G401.6 (cell line): ENCODE measurements at regions not wholly inside any gene's neighbourhood (a gene's known extent, or its start where the extent isn't known, plus 50 kb on each side); places are given as distances from the start of the nearest gene placed in this dataset.
"Not testable (repeated sequence)": the region's sequence is repeated elsewhere in the genome, so short reads cannot be mapped to it uniquely, and the experiment has no call there.

Experiments used
- FAIRE-seq: peaks from 2 replicates; lab custom pipeline; 2012; peaks lifted over from hg19 to GRCh38; lab: Jason Lieb, UNC

DNA sequence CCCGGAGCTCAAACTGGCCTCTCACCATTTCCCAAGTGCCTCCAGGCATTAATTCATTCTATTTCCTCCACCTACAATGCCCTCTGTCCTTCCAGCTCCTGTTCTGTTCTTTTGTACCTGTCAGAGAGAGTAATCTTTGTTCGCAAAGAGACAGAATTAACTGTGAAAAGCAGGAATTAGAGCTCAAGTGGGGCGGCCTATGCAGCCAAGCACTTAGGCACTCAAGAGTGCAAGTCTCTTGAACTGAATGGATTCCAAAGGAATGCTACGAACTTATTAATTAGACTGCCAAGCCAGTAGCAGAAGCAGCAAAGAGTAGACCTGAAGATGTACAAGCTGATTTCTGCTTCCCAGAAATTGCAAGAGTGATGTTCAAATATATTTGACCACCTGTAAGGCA is 338.3 kb upstream of the AUTS2 start:
- FAIRE-seq = no peak

DNA sequence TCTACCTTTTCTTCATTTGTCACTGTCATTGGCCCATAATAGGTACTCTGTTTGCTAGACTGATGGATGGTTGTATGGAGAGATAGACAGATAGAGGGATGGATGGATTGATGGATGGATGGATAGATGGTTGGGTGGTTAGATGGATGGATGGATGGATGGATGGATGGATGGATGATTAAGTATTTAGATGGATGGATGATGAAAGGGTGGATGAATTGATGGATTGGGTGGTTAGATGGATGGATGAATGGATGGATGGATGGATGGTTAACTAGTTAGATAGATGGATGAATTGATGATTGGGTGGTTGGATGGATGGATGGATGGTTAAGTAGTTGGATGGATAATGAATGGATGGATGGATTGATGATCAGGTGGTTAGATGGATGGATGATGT is 334.7 kb upstream of the AUTS2 start:
- no peak for FAIRE-seq

DNA sequence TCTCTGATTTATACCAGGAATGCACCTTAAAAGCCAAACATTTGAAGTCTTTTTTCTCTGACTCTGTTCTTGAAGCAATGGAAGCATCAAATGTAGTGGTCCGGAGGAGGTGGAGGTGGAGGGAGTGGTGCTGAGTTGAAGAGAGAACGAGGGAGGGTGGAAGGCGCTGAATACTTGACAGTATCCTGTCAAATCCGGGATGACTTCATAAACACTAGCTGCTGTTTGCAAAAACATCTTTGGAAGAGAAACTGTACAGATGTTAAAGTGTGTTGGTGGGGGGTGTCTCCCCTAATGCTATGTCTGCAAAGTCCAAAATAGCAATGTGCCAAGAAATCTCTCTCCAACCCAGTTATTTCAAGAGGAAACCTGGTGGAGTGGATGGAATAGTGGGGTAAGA is 328.5 kb upstream of the AUTS2 start:
- FAIRE-seq = no peak

DNA sequence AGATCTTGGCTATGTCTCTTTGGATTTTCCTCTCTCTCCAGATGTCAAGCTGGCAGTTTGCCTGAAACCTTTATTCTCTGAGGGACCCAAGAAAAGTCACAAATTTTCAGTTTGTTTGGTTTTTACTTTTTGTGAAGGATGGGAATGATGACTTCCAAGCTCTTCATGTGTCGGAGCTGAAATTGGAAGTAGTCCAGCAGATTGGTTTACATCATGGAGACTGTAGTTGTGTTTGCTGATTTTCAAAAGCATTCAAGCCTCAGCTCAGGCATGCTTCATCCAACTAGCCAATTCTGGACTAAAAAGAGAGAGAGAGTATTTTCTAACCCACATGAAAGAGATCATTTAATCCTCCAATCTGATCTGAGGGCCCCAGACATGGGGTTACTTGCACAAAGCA is 326.2 kb upstream of the AUTS2 start:
- FAIRE-seq = no peak

DNA sequence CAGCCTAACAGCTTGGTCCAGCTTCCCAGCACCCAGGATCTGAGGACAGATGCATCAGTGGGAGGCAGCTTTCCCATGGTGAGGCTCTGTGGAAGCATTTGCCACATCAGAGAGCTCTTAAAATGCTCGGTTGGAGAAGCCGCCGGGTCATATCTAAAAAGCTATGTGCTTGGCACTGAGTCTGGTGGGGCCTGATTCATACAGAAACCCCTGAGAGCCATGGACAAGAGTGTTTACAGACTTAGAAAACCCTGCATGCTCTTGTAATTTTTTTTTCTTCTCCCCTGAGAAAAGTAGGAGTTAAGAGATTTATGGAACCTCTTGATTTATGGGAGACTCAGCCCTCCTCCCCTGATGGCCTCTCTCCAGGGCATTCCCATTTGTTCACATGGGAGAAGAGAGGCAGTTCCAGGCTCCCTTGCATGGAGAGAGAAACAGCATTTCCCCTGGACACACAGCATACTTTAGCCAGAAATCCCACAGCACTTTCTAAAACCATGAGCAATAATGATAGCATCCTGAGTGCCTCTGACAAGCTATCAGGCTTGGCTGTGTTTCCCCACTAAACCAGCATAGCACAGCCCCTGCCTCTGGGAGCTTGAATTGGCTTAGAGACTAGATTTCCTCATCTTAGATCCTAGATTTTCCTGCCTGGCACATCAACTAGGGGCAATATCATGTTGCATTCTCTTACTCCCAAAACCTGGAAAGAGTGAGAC is 322.1 kb upstream of the AUTS2 start:
- no peak for FAIRE-seq

DNA sequence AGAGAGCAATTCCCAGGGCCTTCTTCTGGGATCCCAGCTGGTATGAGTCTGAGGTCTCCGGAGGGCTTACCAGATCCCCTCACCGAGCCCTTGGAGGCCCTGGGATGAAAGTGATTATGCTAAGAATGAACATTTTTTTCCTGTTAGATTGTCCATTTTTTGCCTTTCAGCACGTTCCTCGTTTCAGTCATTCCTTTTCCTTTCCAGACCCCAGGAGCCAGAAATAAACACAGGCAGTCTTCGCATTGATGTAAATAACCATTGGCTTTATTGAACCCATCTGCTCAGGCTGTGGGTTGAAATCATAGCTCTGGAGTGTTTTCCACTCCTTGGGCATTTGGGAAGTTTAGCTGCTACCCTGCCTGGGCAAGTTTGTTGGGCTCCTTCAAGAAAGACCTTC is 320.9 kb upstream of the AUTS2 start:
- FAIRE-seq = no peak

DNA sequence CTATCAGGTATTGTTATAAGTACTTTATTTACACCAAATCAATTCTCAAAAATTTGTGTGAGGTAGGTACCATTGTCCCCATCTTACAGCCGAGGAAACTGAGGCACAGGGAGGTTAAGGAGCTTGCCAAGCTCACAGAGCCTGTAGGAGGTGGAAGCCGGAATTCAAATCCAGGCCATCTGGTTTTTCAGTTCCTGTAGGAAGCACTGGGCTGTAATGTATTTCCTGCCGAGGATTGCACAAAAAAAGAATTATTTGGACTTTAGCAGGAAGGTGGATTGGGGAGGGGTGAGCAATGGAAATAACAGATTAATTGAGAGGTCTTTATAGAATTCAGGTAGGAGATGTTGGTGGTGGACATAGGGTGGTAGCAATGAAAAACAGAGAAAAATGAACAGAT is 315.3 kb upstream of the AUTS2 start:
- FAIRE-seq = no peak

DNA sequence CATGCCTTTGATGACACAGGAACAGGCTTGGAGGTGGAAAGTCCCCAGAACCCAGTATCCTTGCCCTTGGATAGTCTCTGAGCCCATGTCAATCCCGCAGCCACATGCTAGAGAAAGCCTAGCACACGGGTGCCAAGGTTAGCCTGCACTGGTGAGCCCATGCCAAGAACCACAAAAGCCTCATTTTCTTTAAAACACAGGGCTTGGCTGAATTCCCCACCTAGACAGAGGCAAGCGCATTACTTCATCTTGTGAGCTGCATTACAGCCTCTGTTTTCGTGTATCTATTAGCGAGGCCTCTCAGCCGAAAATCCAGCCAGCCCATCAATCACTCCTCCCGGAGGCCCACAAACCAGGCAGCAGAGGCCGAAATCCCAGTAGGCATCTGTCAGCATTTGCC is 314.9 kb upstream of the AUTS2 start:
- FAIRE-seq = no peak

DNA sequence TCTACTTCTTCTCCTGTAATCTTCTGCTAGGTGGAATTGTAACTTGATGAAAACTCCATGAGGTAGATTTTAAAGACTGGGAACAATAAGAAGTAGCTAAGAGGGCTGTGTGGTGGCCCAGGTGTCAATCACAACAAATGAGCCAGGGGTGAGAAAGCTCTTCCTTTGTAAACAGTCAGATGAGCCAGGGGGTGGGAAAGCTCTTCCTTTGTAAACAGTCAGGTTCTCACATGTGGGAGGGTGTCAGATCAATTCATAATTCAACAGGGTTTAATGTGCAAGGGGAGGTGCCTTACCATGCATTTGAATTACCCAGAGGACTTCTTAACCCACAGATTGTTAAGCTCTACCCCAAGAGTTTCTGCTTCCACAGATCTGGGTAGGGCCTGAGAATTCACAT is 312.4 kb upstream of the AUTS2 start:
- FAIRE-seq = no peak

DNA sequence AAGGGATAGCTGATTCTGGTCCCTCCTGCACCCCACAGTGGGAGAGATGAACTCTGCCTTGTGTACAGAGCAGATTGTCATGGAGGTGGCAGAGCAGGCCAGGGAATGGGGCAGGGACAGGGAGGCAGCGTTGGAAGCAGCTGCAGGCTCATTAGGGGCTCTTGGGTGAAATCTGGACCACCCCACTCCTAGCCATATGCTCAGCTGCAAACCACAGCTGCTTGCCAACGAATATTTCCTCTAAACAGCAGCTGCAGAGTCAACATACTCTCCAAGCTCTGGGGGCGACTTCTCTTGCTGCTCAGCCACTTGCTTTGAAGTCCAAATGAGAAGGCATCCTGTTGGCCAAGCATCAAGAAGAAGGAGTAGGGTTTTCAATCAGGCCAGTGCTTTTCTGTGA is 302.3 kb upstream of the AUTS2 start:
- FAIRE-seq = no peak

DNA sequence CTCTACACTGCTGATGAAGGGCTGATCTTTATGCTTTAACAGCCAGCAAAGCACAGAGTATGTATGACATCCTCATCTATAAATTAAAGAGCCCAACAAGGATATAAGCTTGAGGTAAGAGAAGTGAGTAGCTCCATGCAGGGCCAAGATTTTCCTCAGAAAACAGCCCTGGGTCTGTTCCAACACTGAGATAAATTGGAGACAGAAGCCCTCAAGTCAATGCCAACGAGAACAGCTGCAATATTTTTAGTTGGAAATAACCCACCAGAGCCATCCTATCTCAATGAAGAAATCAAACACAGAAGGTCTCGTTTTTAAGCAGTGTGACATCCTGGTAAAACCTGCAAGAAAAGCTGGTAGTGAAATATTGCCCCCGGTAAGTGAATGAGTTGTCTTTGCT is 297.0 kb upstream of the AUTS2 start:
- no peak for FAIRE-seq

DNA sequence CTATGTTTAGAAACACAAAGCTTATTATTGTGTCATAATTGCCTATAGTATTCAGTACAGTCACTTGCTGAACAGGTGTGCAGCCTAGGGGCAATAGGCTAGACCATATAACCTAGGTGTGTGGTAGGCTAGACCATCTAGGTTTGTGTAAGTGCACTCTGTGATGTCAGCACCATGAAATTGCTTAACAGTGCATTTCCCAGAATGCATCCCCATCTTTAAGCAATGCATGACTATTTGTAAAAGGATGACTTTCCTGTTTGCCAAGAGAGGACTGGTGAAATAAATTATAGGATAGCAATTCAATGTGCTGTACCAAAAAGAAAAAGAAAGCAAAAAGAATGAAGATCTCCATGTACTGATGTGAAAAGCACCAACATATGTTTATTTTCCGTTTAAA is 288.7 kb upstream of the AUTS2 start:
- FAIRE-seq = no peak

DNA sequence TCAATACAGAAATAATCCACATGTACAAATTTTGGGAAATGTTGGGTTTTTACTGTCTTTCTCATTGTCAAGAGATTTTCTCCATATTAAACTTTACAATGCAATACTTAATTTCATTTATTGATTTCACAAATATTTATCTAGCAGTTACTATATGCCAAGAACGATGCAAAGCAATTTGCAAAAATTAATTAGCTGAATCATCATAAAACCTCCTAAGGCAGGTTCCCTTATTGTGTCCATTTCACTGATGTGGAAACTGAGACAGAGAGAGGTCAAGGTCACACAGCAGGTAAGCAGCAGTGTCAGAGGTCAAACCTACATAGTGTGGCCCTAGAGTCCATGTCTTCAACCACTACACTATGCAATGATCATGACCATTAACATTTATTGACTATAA is 286.8 kb upstream of the AUTS2 start:
- FAIRE-seq = no peak

DNA sequence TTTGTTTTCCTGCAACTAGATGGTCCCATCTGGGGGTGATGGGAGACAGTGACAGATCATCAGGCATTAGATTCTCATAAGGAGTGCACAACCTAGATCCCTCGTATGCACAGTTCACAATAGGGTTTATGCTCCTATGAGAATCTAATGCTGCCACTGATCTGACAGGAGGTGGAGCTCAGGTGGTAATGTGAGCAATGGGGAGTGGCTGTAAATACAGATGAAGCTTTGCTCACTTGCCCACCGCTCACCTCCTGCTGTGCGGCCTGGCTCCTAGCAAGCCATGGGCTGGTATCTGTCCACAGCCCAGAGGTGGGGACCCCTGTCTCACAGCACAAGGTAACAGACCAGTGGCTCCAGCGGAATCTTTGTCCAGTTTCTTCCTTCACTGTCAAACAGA is 284.4 kb upstream of the AUTS2 start:
- FAIRE-seq = not testable (repeated sequence)

DNA sequence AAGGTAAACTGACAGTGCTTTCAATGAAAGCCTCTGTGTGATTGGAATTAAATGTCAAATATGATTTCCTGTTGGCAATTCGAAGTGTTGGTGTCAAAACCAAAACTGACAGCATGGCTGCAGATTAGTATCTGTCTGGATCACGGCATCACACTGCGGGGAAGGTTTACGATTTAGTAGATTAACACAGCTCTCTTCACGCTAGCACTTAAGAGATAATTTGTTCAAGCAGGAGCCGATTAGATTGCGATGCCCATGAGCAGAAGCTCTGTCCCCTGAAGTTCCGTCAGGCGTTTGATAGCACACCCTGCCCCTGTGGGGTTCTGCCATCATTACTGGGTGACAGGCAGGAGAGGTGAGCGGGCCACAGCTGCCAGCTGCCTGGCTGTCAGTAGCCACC is 279.5 kb upstream of the AUTS2 start:
- no peak for FAIRE-seq

DNA sequence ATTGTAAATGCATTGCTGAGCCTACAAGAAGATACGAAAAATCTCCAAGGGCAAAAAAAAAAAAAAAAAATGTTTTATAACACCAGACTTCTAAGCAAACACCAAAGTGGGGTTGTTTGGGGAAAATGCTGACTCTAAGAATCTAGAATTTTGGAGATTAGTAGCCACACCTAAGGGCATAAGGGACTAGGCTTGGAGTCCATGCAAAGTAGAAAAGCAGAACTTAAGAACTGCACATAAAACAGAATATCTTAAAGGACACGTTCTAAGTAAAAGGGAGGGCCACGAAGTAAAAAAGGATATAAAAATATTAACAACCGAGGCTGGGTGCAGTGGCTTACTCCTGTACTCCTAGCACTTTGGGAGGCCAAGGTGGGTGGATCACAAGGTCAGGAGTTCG is 269.8 kb upstream of the AUTS2 start:
- FAIRE-seq = no peak

DNA sequence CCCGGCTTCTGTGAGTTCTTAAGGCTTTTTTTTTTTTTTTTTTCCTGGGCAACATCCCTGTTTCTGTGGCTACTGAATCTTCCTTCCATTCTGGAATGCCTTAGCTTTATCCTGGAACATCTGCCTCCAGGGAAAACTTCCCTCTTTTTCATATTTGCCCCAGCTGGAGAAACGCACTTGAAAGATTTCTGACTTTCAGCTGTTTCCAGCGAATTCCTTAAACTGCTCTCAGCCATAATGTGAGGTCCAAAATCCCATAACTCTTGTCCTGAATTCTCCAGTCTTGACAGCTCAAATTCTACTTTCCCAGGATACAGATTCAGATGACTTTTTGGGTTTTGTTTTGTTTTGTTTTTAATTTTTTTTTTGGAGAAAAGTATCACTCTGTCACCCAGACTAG is 263.6 kb upstream of the AUTS2 start:
- no peak for FAIRE-seq

DNA sequence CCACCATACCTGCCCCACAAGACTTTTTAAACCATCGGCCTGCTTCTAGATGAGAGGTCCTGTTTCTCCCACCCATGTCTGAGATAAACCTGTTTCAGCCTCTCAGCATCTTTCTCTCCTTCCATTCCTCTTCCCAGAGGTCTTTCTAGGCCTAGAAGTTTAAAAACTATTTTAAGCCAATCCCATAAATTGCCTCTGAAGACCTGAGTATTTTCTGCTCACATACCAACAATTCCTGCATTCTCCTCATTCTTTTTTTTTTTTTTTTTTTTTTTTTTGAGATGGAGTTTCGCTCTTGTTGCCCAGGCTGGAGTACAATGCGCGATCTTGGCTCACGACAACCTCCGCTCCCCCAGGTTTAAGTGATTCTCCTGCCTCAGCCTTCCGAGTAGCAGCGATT is 262.9 kb upstream of the AUTS2 start:
- FAIRE-seq = no peak

DNA sequence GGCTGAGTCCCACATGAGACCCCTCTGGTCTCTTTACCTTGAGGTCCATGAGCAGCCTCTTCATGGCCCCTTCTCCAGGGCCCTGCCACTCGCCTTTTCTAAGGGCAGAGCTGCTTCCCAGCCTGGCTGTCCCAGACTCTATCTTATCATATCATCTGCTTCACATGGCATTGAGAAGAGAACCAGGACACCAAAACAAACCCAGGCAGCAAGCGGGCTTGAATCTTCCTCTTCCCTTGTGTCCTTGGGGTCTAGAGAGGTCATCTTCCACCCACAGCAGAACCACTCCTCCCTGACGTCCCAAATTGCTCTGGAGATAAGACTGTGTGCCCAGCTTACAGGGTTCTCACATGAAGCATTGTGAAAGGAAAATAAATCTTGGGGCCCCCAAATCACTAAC is 261.3 kb upstream of the AUTS2 start:
- FAIRE-seq = no peak

DNA sequence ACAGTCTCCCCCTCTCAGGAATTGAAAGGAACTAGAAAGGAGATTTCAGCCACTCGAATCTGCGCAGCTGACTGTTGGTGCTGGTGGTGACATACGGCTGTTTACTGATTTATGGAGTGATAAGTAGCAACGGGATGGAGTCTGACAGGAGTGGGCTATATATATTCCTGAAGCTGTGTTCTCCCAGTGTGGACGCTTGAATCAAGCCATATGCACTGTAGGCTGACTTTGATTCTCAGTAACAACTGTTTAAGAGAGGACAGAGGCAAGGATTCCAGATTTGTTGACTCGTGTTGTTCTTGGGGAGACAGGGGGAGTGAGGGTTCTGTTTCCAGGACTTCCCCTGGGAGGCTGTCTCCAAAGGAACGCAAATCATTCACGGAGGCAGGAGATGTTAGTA is 260.1 kb upstream of the AUTS2 start:
- FAIRE-seq = no peak

DNA sequence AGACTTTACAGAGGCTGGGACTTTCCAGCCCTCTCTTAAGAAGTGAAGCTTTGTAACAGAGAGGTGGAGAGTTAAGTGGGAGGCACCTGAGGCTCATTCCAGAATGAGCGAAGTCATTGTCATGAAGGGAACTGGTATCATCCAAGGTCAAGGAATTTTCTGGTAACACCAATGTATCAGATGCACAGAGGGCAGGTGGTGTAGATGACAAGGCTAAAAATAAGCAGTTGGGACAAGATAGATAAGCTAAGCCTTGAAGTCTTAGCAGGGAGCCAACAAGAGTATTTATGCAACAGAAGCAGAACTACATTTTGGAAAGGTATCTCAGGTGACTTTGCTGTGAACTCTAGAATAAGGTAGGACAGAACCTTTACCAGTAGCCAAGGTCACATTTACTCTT is 257.0 kb upstream of the AUTS2 start:
- no peak for FAIRE-seq

DNA sequence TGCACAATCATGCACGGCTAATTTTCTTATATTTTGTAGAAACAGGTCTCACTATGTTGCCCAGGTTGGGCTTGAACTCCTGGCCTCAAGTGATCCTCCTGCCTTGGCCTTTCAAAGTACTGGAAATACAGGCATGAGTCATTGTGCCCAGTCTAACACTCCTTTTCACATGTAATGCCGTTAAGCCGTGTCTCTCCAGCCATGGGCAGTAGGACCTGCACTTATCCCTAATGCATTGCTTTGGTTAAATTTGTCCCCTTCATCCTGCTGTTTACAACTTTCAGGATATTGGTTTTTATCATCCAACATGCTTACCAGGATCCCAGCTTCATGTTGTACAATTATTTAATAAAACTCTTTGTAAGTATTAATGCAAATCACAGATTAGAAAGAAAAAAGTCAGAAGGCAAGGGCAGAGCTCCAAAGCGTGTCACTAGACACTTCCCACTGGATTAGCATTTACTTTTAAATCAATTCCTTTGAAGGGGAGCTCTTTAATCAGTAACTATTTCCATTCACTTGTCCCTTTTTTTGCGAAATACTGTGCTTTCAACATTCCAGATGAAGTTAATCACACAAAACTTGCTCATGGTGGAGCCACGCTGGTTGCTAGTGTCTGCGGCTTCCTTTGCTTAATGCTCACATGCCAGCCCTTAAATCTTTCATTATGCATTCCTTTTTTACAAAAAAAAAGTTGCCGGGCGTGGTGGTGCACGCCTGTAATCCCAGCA is 256.0 kb upstream of the AUTS2 start:
- no peak for FAIRE-seq

DNA sequence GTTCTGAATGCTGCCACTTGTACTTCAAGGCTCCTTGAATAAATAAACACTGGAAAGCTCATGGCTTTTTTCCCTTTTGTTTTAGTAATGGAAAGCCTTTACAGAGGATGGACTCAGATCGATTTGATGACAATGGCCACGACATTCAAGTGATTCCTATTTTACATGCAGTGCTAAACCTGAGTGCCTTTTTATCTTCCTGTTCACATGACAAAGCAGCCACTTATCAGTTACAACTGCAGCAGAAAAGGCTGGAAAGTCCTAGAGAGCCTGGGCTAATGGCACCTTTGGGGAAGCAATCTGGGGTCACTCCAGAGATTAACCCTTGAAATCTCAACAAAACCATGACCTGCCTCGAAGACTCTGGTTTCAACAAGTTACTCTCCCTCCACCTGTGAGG is 249.0 kb upstream of the AUTS2 start:
- FAIRE-seq = no peak

DNA sequence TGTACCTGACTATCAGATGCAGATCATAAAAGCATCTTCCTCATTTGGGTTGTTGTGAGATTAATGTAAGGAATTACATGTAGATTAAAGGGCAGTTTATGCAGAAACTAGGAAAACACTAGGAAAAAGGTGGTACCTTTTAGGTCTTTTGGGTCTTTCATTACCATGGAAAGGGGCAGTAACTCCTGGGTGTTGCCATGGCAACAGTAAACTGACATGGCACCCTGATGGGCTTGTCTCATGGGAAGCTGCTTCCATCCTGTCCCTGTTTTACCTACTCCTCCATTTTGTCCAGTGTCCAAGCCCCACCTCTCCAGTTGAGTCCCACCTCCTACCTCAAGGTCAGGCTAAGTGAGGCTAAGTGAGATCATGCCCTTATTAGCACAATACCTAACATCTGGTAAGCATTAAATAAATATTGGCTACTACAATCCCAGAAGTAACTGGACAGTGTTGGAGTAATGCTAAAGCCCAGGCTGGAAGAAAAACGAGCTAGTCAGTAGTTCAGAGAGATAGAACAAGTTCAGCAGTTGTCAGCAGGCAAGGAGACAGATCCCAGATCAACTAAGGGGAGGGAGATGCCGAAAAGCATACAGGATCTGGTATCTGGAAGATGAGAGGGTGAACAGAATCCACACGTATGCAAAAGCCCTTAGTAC is 240.0 kb upstream of the AUTS2 start:
- no peak for FAIRE-seq
